ENCODE measurements at regions not wholly inside any gene's neighbourhood (a gene's known extent, or its start where the extent isn't known, plus 50 kb on each side); places are given as distances from the start of the nearest gene placed in this dataset.

GRCh38 chr14:75342762-75343599, 64.4 kb downstream of the FOS start (continued):
- TF ChIP-seq REST (IDR thresholded peaks at IDR 0.05; ENCODE audit: low read depth) (no peak), EZH2phosphoT487 (IDR thresholded peaks at IDR 0.05; ENCODE audit: borderline replicate concordance) (no peak), ZBTB33 (IDR thresholded peaks at IDR 0.05; ENCODE audit: extremely low read depth, insufficient replicate concordance, low read length) (no peak), JUND (IDR thresholded peaks at IDR 0.05) (no peak), ZNF274 (IDR thresholded peaks at IDR 0.05; ENCODE audit: low read depth, low read length) (no peak)

DNA sequence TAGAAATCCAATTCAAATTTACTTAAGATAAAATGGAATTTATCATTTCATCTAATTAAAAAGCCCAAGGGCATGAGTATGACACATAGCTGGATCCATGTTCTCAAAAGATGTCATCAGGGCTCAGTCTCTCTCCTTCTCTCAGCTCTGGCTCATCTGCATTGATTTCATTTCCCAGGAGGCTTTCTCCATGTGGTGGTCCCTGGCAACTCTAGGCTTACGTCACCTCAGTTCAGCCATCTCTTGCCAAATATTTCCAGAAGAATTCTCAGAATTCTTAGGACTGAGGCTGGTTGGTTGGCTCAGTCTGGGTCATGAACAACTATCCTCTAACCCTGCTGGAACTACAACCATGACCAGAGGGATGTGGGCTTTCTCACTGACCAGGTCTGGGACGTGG, 65.3 kb downstream of the FOS start:
- DNase-seq (ENCODE audit: low read depth, low spot score) (no peak), ATAC-seq (no peak)
- Histone ChIP-seq H2AFZ (ENCODE audit: low read depth, low read length, poor library complexity, severe bottlenecking) (no peak overlapping the region), H3K4me2 (ENCODE audit: low read length) (no peak overlapping the region), H3K9me3 (ENCODE audit: control insufficient read depth in 1 of 2, insufficient read depth in 1 of 2, low read depth in 1 of 2, low read length in 2 of 2) (no peaks in the 10 kb centered on the region), H3K4me3 (replicated peaks in 1 of 2; ENCODE audit: low read depth in 1 of 2, low read length in 2 of 2) (no peak overlapping the region), H3K79me2 (ENCODE audit: insufficient read depth, low read length) (no peaks in the 10 kb centered on the region), H3K9me2 (ENCODE audit: insufficient read depth) (no peaks in the 10 kb centered on the region), H3K36me3 (ENCODE audit: control insufficient read depth in 1 of 2, insufficient read depth in 2 of 2, low read length in 2 of 2) (no peaks in the 10 kb centered on the region), H3K9ac (ENCODE audit: low read length) (no peak overlapping the region), H4K20me1 (ENCODE audit: insufficient read depth) (no peaks in the 10 kb centered on the region), H3K27ac (ENCODE audit: low read depth, low read length) (no peak overlapping the region), H3K27me3 (ENCODE audit: insufficient read depth, low read length) (peaks cover 5% of the 10 kb centered on the region; the same call in 1 of the 2 replicates), H3K4me1 (ENCODE audit: control insufficient read depth in 1 of 2, insufficient read depth in 2 of 2, low read length in 2 of 2) (no peaks in the 10 kb centered on the region)
- ChIA-PET POLR2A (no interaction called here), RAD21 (ENCODE audit: low non-redundant PET in 1 of 2, low total read pairs in 2 of 2, uncharacterized antibody in 2 of 2, unreplicated experiment in 2 of 2) (no interaction called here), CTCF (no interaction called here)
- no TSS peak for BruUV-seq (replicated peaks)
- TF ChIP-seq ZNF274 (IDR thresholded peaks at IDR 0.05; ENCODE audit: low read depth, low read length) = no peak
- no peak for TF ChIP-seq ZBTB33 (IDR thresholded peaks at IDR 0.05; ENCODE audit: extremely low read depth, insufficient replicate concordance, low read length)
- no peak for TF ChIP-seq JUND (IDR thresholded peaks at IDR 0.05)
- no peak for TF ChIP-seq YY1 (IDR thresholded peaks at IDR 0.05; ENCODE audit: extremely low read depth, insufficient replicate concordance, low read depth, low read length)
- no peak for TF ChIP-seq FOSL1 (IDR thresholded peaks at IDR 0.05; ENCODE audit: low read depth)
- TF ChIP-seq SRF (IDR thresholded peaks at IDR 0.05; ENCODE audit: low read depth) = no peak
- no peak for TF ChIP-seq SP1 (IDR thresholded peaks at IDR 0.05; ENCODE audit: low read depth)
- no peak for TF ChIP-seq CEBPB (IDR thresholded peaks at IDR 0.05; ENCODE audit: low read depth)
- no peak for TF ChIP-seq POLR2AphosphoS5 (IDR thresholded peaks at IDR 0.05; ENCODE audit: low read depth, low read length)
- intact Hi-C loops (cut with micrococcal nuclease) = no loop called here

Measured in HCT116 (cell line).